GM12878 (cell line): ENCODE measurements at regions not wholly inside any gene's neighbourhood (a gene's known extent, or its start where the extent isn't known, plus 50 kb on each side); places are given as distances from the start of the nearest gene placed in this dataset.

Experiments
- ATAC-seq: fragments of 200-7000 bp; cut with Tn5 transposase; 3 replicates; pipeline ENCODE4 v1.9.1; 2020; ENCODE audit warnings: mild to moderate bottlenecking, moderate library complexity
- BruUV-seq: library from RNA; stranded (reverse); fragments of 400-500 nt; replicated peaks from 2 replicates; lab custom pipeline; 2021; lab: Mats Ljungman, UMichigan
- CTCF ChIA-PET: fragments of 300-600 bp; sonication (Branson Sonifier 250); formaldehyde crosslinking; extraction: SDS; loops from one replicate; lab custom pipeline; 2021; ENCODE audit warnings: inconsistent platforms; lab: Yijun Ruan, JAX
- POLR2A ChIA-PET: fragments of 350-600 bp; formaldehyde crosslinking; extraction: SDS; loops from one replicate; lab custom pipeline; 2021; ENCODE audit warnings: inconsistent platforms; lab: Charles Lee
- RAD21 ChIA-PET: fragments of 300-600 bp; sonication (Branson Sonifier 250); formaldehyde crosslinking; loops from one replicate; lab custom pipeline; 2023; ENCODE audit warnings: antibody characterized with exemption; ENCODE audit not compliant: unreplicated experiment; lab: Charles Lee
- SMC1A ChIA-PET: fragments of 300-600 bp; sonication (Branson Sonifier 250); formaldehyde crosslinking; loops from one replicate; lab custom pipeline; 2023; ENCODE audit not compliant: unreplicated experiment, uncharacterized antibody; lab: Charles Lee
- DNase-seq: peaks from one replicate; pipeline ENCODE4 v3.0.0-alpha.2; 2011; ENCODE audit warnings: low read depth, low spot score
- FAIRE-seq: peaks from 3 replicates; lab custom pipeline; 2011; peaks lifted over from hg19 to GRCh38; lab: Jason Lieb, UNC
- H2AFZ ChIP-seq: 2 replicates; pipeline ENCODE4 v1.6.0; 2011; ENCODE audit warnings: low read depth, low read length, control low read depth; ENCODE audit not compliant: control insufficient read depth
- H3K27ac ChIP-seq: 2 replicates; pipeline ENCODE4 v1.5.1; 2011; ENCODE audit warnings: control low read depth; ENCODE audit not compliant: control insufficient read depth, insufficient read depth
- H3K27me3 ChIP-seq, 2 experiments: replicated peaks in 1 of 2; 2 replicates each; pipeline versions ENCODE4 v1.6.0 to v1.6.1; 2011; ENCODE audit warnings: low read length in 1 of 2; ENCODE audit not compliant: control insufficient read depth in 2 of 2, insufficient read depth in 2 of 2
- H3K36me3 ChIP-seq, 2 experiments: 2 replicates each; pipeline ENCODE4 v1.5.1; 2011; ENCODE audit warnings: low read length in 1 of 2; ENCODE audit not compliant: control insufficient read depth in 2 of 2, insufficient read depth in 2 of 2
- H3K4me1 ChIP-seq: 2 replicates; pipeline ENCODE4 v1.6.1; 2011; ENCODE audit warnings: mild to moderate bottlenecking, low read length, moderate library complexity, mixed read lengths; ENCODE audit not compliant: control insufficient read depth, insufficient read depth
- H3K4me2 ChIP-seq: 2 replicates; pipeline ENCODE4 v1.6.0; 2011; ENCODE audit warnings: control low read depth; ENCODE audit not compliant: control insufficient read depth, insufficient read depth
- H3K4me3 ChIP-seq: fragments of 200-600 bp; sonication (generic); 2 replicates; pipeline ENCODE4 v1.5.1; 2016
- H3K79me2 ChIP-seq: 2 replicates; pipeline ENCODE4 v1.6.0; 2011; ENCODE audit warnings: low read length; ENCODE audit not compliant: control insufficient read depth, insufficient read depth
- H3K9ac ChIP-seq: 2 replicates; pipeline ENCODE4 v1.8.0; 2011; ENCODE audit warnings: low read length, control low read depth, mixed read lengths; ENCODE audit not compliant: control insufficient read depth, insufficient read depth
- H3K9me3 ChIP-seq: replicated peaks from 3 replicates; pipeline ENCODE4 v1.5.1; 2011; ENCODE audit warnings: mild to moderate bottlenecking, low read length; ENCODE audit not compliant: control insufficient read depth, insufficient read depth
- H4K20me1 ChIP-seq: 2 replicates; pipeline ENCODE4 v1.6.0; 2011; ENCODE audit not compliant: control insufficient read depth, insufficient read depth
- BCLAF1 ChIP-seq: fragments of 450-650 bp; IDR thresholded peaks from 2 replicates; pipeline ENCODE4 v1.6.1; 2017; ENCODE audit warnings: antibody characterized with exemption, mild to moderate bottlenecking, moderate library complexity
- CEBPZ ChIP-seq: fragments of 150-350 bp; IDR thresholded peaks from 2 replicates; pipeline ENCODE4 v1.6.1; 2016; ENCODE audit warnings: low read depth, low read length
- CREB1 ChIP-seq: IDR thresholded peaks from 2 replicates; pipeline ENCODE4 v1.6.1; 2012; ENCODE audit warnings: low read depth, mild to moderate bottlenecking, inconsistent platforms
- CUX1 ChIP-seq: IDR thresholded peaks from 2 replicates; pipeline ENCODE4 v1.6.1; 2012; ENCODE audit warnings: improper control_type of control experiment, low read depth, low read length; ENCODE audit not compliant: insufficient replicate concordance
- ETV6 ChIP-seq, 2 experiments: fragments of 450-650 bp in 1 of 2; IDR thresholded peaks in 1 of 2; conservative IDR thresholded peaks in 1 of 2; 2 replicates each; pipeline ENCODE4 v1.6.1; 2014; ENCODE audit warnings: antibody characterized with exemption in 1 of 2, borderline replicate concordance in 1 of 2, low read depth in 1 of 2, mild to moderate bottlenecking in 1 of 2, moderate library complexity in 1 of 2
- HSF1 ChIP-seq: fragments of 150-350 bp; IDR thresholded peaks from 2 replicates; pipeline ENCODE4 v1.6.1; 2014; ENCODE audit warnings: mild to moderate bottlenecking, low read depth, low read length
- NFYA ChIP-seq: IDR thresholded peaks from 2 replicates; pipeline ENCODE4 v1.6.1; 2011; ENCODE audit warnings: low read depth, mild to moderate bottlenecking, low read length, improper control_type of control experiment, borderline replicate concordance
- PAX5 ChIP-seq: IDR thresholded peaks from 2 replicates; pipeline ENCODE4 v1.6.1; 2011; ENCODE audit warnings: low read depth, low read length, borderline replicate concordance
- RFX5 ChIP-seq: IDR thresholded peaks from 2 replicates; pipeline ENCODE4 v1.6.1; 2011; ENCODE audit warnings: low read depth, low read length, improper control_type of control experiment
- WGBS: methylation state at CpG from one replicate; pipeline ENCODE4 v1.1.6; 2016; ENCODE audit warnings: low lambda C conversion rate; ENCODE audit not compliant: insufficient replicate concordance, insufficient coverage; ENCODE audit errors: missing lambda C conversion rate; 5-methylcytosine and 5-hydroxymethylcytosine counted together
- in situ Hi-C: fragments of 300-500 bp; cut with MboI; formaldehyde crosslinking; loops from 9 replicates; pipeline ENCODE4 v1.14.3; 2018; ENCODE audit warnings: mixed read lengths
- intact Hi-C: fragments of 100-400 bp; cut with micrococcal nuclease; formaldehyde crosslinking; loops from one replicate; pipeline ENCODE4 v1.14.2; 2022; ENCODE audit not compliant: unreplicated experiment

GRCh38 chr2:103496850-103497249, 735.0 kb downstream of the TMEM182 start:
- ChIA-PET CTCF (no interaction called here), SMC1A (no interaction called here), RAD21 (no interaction called here), POLR2A (no interaction called here)
- no peak for TF ChIP-seq RFX5
- no peak for TF ChIP-seq HSF1
- TF ChIP-seq ETV6 (conservative IDR thresholded peaks at IDR 0.05 in 1 of 2, IDR thresholded peaks at IDR 0.05 in 1 of 2; ENCODE audit: borderline replicate concordance in 1 of 2, low read depth in 1 of 2) = no peak
- no peak for TF ChIP-seq NFYA
- no peak for TF ChIP-seq CEBPZ
- TF ChIP-seq PAX5 = no peak
- no peak for TF ChIP-seq CREB1
- no peak for TF ChIP-seq BCLAF1
- TF ChIP-seq CUX1 = no peak
- no TSS peak for BruUV-seq
- ATAC-seq = no peak
- Histone ChIP-seq H3K27ac (no peak overlapping the region), H3K79me2 (no peaks in the 10 kb centered on the region), H3K4me3 (no peak overlapping the region), H3K9me3 (no peaks in the 10 kb centered on the region), H3K4me2 (no peak overlapping the region), H2AFZ (no peak overlapping the region), H3K36me3 (no peaks in the 10 kb centered on the region), H3K27me3 (no peaks in the 10 kb centered on the region), H4K20me1 (no peaks in the 10 kb centered on the region), H3K9ac (no peak overlapping the region), H3K4me1 (no peaks in the 10 kb centered on the region)
- in situ Hi-C loops (no loop called here), intact Hi-C loops (no loop called here)
- no peak for FAIRE-seq
- DNase-seq = no peak
- 0% methylated on average over 1 of the region's 1 CpG for WGBS
